ENCODE measurements at regions not wholly inside any gene's neighbourhood (a gene's known extent, or its start where the extent isn't known, plus 50 kb on each side); places are given as distances from the start of the nearest gene placed in this dataset.
"Not testable (repeated sequence)": the region's sequence is repeated elsewhere in the genome, so short reads cannot be mapped to it uniquely, and the experiment has no call there.

- DNase-seq (ENCODE audit: low read depth in 3 of 3), result no peak
These were observed 155.3 kb downstream of the RAD51AP2 start for GRCh38 chr2:17362956-17363355.

- DNase-seq (ENCODE audit: low read depth in 3 of 3), result no peak
These were observed 162.5 kb downstream of the RAD51AP2 start for GRCh38 chr2:17355608-17356329.

GRCh38 chr2:17353263-17353662 lies 165.0 kb downstream of the RAD51AP2 start:
- no peak for DNase-seq (ENCODE audit: low read depth in 3 of 3)

- DNase-seq (ENCODE audit: low read depth in 3 of 3), result not testable (repeated sequence)
These were observed 175.5 kb downstream of the RAD51AP2 start for GRCh38 chr2:17342692-17343091.

- no peak for DNase-seq (ENCODE audit: low read depth in 3 of 3)
These were observed 180.7 kb downstream of the RAD51AP2 start for GRCh38 chr2:17337507-17337906.

GRCh38 chr2:17336458-17336857 lies 181.8 kb downstream of the RAD51AP2 start:
- DNase-seq (ENCODE audit: low read depth in 3 of 3), result no peak

- DNase-seq (ENCODE audit: low read depth in 3 of 3), result no peak
These were observed 183.9 kb downstream of the RAD51AP2 start for GRCh38 chr2:17334300-17334699.

- no peak for DNase-seq (ENCODE audit: low read depth in 3 of 3)
These were observed 186.6 kb downstream of the RAD51AP2 start for GRCh38 chr2:17331636-17332035.

- DNase-seq (ENCODE audit: low read depth in 3 of 3), result no peak
These were observed 190.1 kb downstream of the RAD51AP2 start for GRCh38 chr2:17328161-17328560.

GRCh38 chr2:17327649-17328048 lies 190.6 kb downstream of the RAD51AP2 start:
- no peak for DNase-seq (ENCODE audit: low read depth in 3 of 3)

- no peak for DNase-seq (ENCODE audit: low read depth in 3 of 3)
These were observed 191.5 kb downstream of the RAD51AP2 start for GRCh38 chr2:17326717-17327116.

GRCh38 chr2:17323697-17324096 lies 194.5 kb downstream of the RAD51AP2 start:
- no peak for DNase-seq (ENCODE audit: low read depth in 3 of 3)

GRCh38 chr2:17322461-17322860 lies 195.8 kb downstream of the RAD51AP2 start:
- no peak for DNase-seq (ENCODE audit: low read depth in 3 of 3)

GRCh38 chr2:17319090-17319489 lies 199.2 kb downstream of the RAD51AP2 start:
- no peak for DNase-seq (ENCODE audit: low read depth in 3 of 3)

- DNase-seq (ENCODE audit: low read depth in 3 of 3), result no peak
These were observed 200.2 kb downstream of the RAD51AP2 start for GRCh38 chr2:17318013-17318412.

- DNase-seq (ENCODE audit: low read depth in 3 of 3), result no peak
These were observed 200.7 kb downstream of the RAD51AP2 start for GRCh38 chr2:17317439-17317976.

- DNase-seq (ENCODE audit: low read depth in 3 of 3), result no peak
These were observed 205.0 kb downstream of the RAD51AP2 start for GRCh38 chr2:17313261-17313660.

GRCh38 chr2:17311771-17312511 lies 206.3 kb downstream of the RAD51AP2 start:
- no peak for DNase-seq (ENCODE audit: low read depth in 3 of 3)

- DNase-seq (ENCODE audit: low read depth in 3 of 3), result no peak
These were observed 207.1 kb downstream of the RAD51AP2 start for GRCh38 chr2:17311106-17311619.

- DNase-seq (ENCODE audit: low read depth in 3 of 3), result peak in 1 of 3 donors; percentile 0
These were observed 208.4 kb downstream of the RAD51AP2 start for GRCh38 chr2:17309741-17310339.

- no peak for DNase-seq (ENCODE audit: low read depth in 3 of 3)
These were observed 209.1 kb downstream of the RAD51AP2 start for GRCh38 chr2:17309181-17309580.

- DNase-seq (ENCODE audit: low read depth in 3 of 3), result no peak
These were observed 211.5 kb downstream of the RAD51AP2 start for GRCh38 chr2:17306706-17307105.
